Common myeloid progenitor, CD34-positive (primary cell): ENCODE measurements at regions not wholly inside any gene's neighbourhood (a gene's known extent, or its start where the extent isn't known, plus 50 kb on each side); places are given as distances from the start of the nearest gene placed in this dataset.

Source experiments
- CTCF ChIA-PET: fragments of 350-600 bp; sonication (Branson Sonifier 250); formaldehyde crosslinking; loops from one replicate; lab custom pipeline; 2021; ENCODE audit warnings: antibody characterized with exemption; lab: Charles Lee
- POLR2A ChIA-PET: fragments of 350-600 bp; sonication (Branson Sonifier 250); formaldehyde crosslinking; loops from one replicate; lab custom pipeline; 2021; ENCODE audit warnings: antibody characterized with exemption; lab: Charles Lee
- DNase-seq, 3 donors: peaks; one replicate each; pipeline versions ENCODE4 v3.0.0 to v3.0.0-alpha.2; 2013
- H3K27ac ChIP-seq, 2 experiments: 1 replicate in 1 of 2; 2 replicates in 1 of 2; pipeline ENCODE4 v1.7.0; 2013; ENCODE audit warnings: inconsistent platforms in 2 of 2, low read length in 2 of 2, mild to moderate bottlenecking in 2 of 2, low read depth in 1 of 2, moderate library complexity in 1 of 2; ENCODE audit not compliant: severe bottlenecking in 2 of 2, insufficient read depth in 1 of 2, poor library complexity in 1 of 2
- H3K27me3 ChIP-seq, 5 experiments: replicated peaks in 2 of 5; 1 replicate in 3 of 5; 2 replicates in 2 of 5; pipeline versions ENCODE4 v1.6.1 to v1.7.0; 2013; ENCODE audit warnings: low read length in 4 of 5, mild to moderate bottlenecking in 2 of 5, moderate library complexity in 2 of 5, inconsistent platforms in 1 of 5; ENCODE audit not compliant: insufficient read depth in 5 of 5, control insufficient read depth in 4 of 5
- H3K36me3 ChIP-seq, 4 experiments: 1 replicate in 2 of 4; 2 replicates in 2 of 4; pipeline versions ENCODE4 v1.6.1 to v1.7.0; 2013; ENCODE audit warnings: low read length in 3 of 4, control low read depth in 1 of 4, mild to moderate bottlenecking in 1 of 4; ENCODE audit not compliant: control insufficient read depth in 4 of 4, insufficient read depth in 4 of 4
- H3K4me1 ChIP-seq, 4 experiments: 1 replicate in 3 of 4; 2 replicates in 1 of 4; pipeline versions ENCODE4 v1.6.1 to v1.7.1; 2013; ENCODE audit warnings: low read length in 3 of 4, mild to moderate bottlenecking in 3 of 4, control low read depth in 1 of 4, inconsistent platforms in 1 of 4, moderate library complexity in 1 of 4; ENCODE audit not compliant: control insufficient read depth in 4 of 4, insufficient read depth in 4 of 4; ENCODE audit errors: control extremely low read depth in 1 of 4
- H3K4me3 ChIP-seq, 7 experiments: 1 replicate in 4 of 7; 2 replicates in 3 of 7; pipeline versions ENCODE4 v1.5.1 to v1.7.0; 2013; ENCODE audit warnings: mild to moderate bottlenecking in 7 of 7, low read length in 6 of 7, moderate library complexity in 6 of 7, inconsistent platforms in 2 of 7, low read depth in 2 of 7, control low read depth in 1 of 7; ENCODE audit not compliant: insufficient read depth in 4 of 7, control insufficient read depth in 1 of 7; ENCODE audit errors: extremely low read depth in 1 of 7
- H3K9me3 ChIP-seq, 5 experiments: 1 replicate in 4 of 5; 2 replicates in 1 of 5; pipeline versions ENCODE4 v1.6.1 to v1.7.1; 2013; ENCODE audit warnings: low read length in 4 of 5, mild to moderate bottlenecking in 2 of 5, inconsistent platforms in 1 of 5, low read depth in 1 of 5, moderate library complexity in 1 of 5; ENCODE audit not compliant: control insufficient read depth in 4 of 5, insufficient read depth in 2 of 5; ENCODE audit errors: control extremely low read depth in 1 of 5
- WGBS: methylation state at CpG from one replicate; pipeline ENCODE4 v1.1.5; 2013; ENCODE audit not compliant: insufficient coverage; 5-methylcytosine and 5-hydroxymethylcytosine counted together

GRCh38 chr1:168957818-168958217 lies 148.7 kb upstream of the ATP1B1 start:
- Histone ChIP-seq H3K27ac (no peak overlapping the region), H3K27me3 (no peaks in the 10 kb centered on the region), H3K9me3 (no peaks in the 10 kb centered on the region), H3K4me3 (no peak overlapping the region), H3K4me1 (no peaks in the 10 kb centered on the region), H3K36me3 (no peaks in the 10 kb centered on the region)
- CTCF ChIA-PET = interaction anchor here (0.6 kb wide), 1 partner anchor 9 kb away, joined by 3 read pairs; no protein-coding TSS in a partner anchor
- WGBS = 100% methylated on average over 1 of the region's 2 CpGs
- POLR2A ChIA-PET = no interaction called here
- no peak for DNase-seq

- Histone ChIP-seq H3K4me3 (no peak overlapping the region), H3K4me1 (no peaks in the 10 kb centered on the region), H3K27ac (no peak overlapping the region), H3K36me3 (no peaks in the 10 kb centered on the region), H3K27me3 (no peaks in the 10 kb centered on the region), H3K9me3 (no peaks in the 10 kb centered on the region)
- 98% methylated on average over 4 of the region's 5 CpGs for WGBS
- ChIA-PET CTCF (no interaction called here), POLR2A (no interaction called here)
- DNase-seq = no peak
Measured at GRCh38 chr1:168958562-168959289, 147.8 kb upstream of the ATP1B1 start.

GRCh38 chr1:168959382-168959781 lies 147.1 kb upstream of the ATP1B1 start:
- DNase-seq = no peak
- no peak overlapping the region for H3K4me3 ChIP-seq
- H3K36me3 ChIP-seq = no peaks in the 10 kb centered on the region
- ChIA-PET POLR2A (no interaction called here), CTCF (no interaction called here)
- WGBS = no CpG with 5 or more reads among the region's 2 CpGs
- H3K9me3 ChIP-seq = no peaks in the 10 kb centered on the region
- no peaks in the 10 kb centered on the region for H3K27me3 ChIP-seq
- no peaks in the 10 kb centered on the region for H3K4me1 ChIP-seq
- H3K27ac ChIP-seq = no peak overlapping the region

GRCh38 chr1:168960114-168960513 lies 146.4 kb upstream of the ATP1B1 start:
- H3K9me3 ChIP-seq = no peaks in the 10 kb centered on the region
- H3K36me3 ChIP-seq = no peaks in the 10 kb centered on the region
- H3K27ac ChIP-seq = no peak overlapping the region
- H3K4me3 ChIP-seq = no peak overlapping the region
- ChIA-PET POLR2A (no interaction called here), CTCF (interaction anchor here (0.8 to 1.1 kb wide), 2 partner anchors 11 to 21 kb away, joined by 3 to 4 read pairs; no protein-coding TSS in a partner anchor)
- no CpG with 5 or more reads among the region's 1 CpG for WGBS
- no peak for DNase-seq
- H3K4me1 ChIP-seq = no peaks in the 10 kb centered on the region
- no peaks in the 10 kb centered on the region for H3K27me3 ChIP-seq

- POLR2A ChIA-PET = no interaction called here
- H3K36me3 ChIP-seq = no peaks in the 10 kb centered on the region
- H3K4me1 ChIP-seq = no peaks in the 10 kb centered on the region
- H3K27me3 ChIP-seq = no peaks in the 10 kb centered on the region
- H3K4me3 ChIP-seq = no peak overlapping the region
- whole genome bisulfite sequencing = 83% methylated on average over 1 of the region's 1 CpG
- H3K27ac ChIP-seq = no peak overlapping the region
- no peaks in the 10 kb centered on the region for H3K9me3 ChIP-seq
- CTCF ChIA-PET = interaction anchor here (0.8 to 1.1 kb wide), 2 partner anchors 10 to 20 kb away, joined by 3 to 4 read pairs; no protein-coding TSS in a partner anchor
- no peak for DNase-seq
Measured at GRCh38 chr1:168960595-168960994, 145.9 kb upstream of the ATP1B1 start.

GRCh38 chr1:168963601-168964000 lies 142.9 kb upstream of the ATP1B1 start:
- Histone ChIP-seq H3K36me3 (no peaks in the 10 kb centered on the region), H3K27me3 (no peaks in the 10 kb centered on the region), H3K4me1 (no peaks in the 10 kb centered on the region), H3K9me3 (no peaks in the 10 kb centered on the region), H3K27ac (no peak overlapping the region), H3K4me3 (no peak overlapping the region)
- POLR2A ChIA-PET = no interaction called here
- CTCF ChIA-PET = no interaction called here
- WGBS = 0% methylated on average over 1 of the region's 2 CpGs
- no peak for DNase-seq

GRCh38 chr1:168964478-168964877 lies 142.0 kb upstream of the ATP1B1 start:
- DNase-seq = no peak
- WGBS = 100% methylated on average over 2 of the region's 3 CpGs
- H3K4me1 ChIP-seq = no peaks in the 10 kb centered on the region
- H3K36me3 ChIP-seq = no peaks in the 10 kb centered on the region
- no peaks in the 10 kb centered on the region for H3K9me3 ChIP-seq
- no peaks in the 10 kb centered on the region for H3K27me3 ChIP-seq
- H3K27ac ChIP-seq = no peak overlapping the region
- no peak overlapping the region for H3K4me3 ChIP-seq
- POLR2A ChIA-PET = no interaction called here
- CTCF ChIA-PET = no interaction called here
